Endothelial cell (in vitro differentiated cells): ENCODE measurements at regions not wholly inside any gene's neighbourhood (a gene's known extent, or its start where the extent isn't known, plus 50 kb on each side); places are given as distances from the start of the nearest gene placed in this dataset.

ENCODE experiments used
- DNase-seq: peaks from one replicate; pipeline ENCODE4 v3.0.0; 2021; ENCODE audit warnings: low spot score
- H3K27ac Mint-ChIP-seq: one replicate; pipeline ENCODE4 v1.8.0; 2021; ENCODE audit warnings: mixed read lengths, inconsistent platforms; ENCODE audit not compliant: unreplicated experiment
- H3K27me3 Mint-ChIP-seq: one replicate; pipeline ENCODE4 v1.8.0; 2021; ENCODE audit warnings: mild to moderate bottlenecking, moderate library complexity, mixed read lengths, inconsistent platforms; ENCODE audit not compliant: unreplicated experiment
- H3K36me3 Mint-ChIP-seq: one replicate; pipeline ENCODE4 v1.8.0; 2021; ENCODE audit warnings: mild to moderate bottlenecking, low read depth, mixed read lengths, inconsistent platforms; ENCODE audit not compliant: unreplicated experiment
- H3K4me1 Mint-ChIP-seq: one replicate; pipeline ENCODE4 v1.8.0; 2021; ENCODE audit warnings: mild to moderate bottlenecking, mixed read lengths, inconsistent platforms; ENCODE audit not compliant: unreplicated experiment
- H3K4me3 Mint-ChIP-seq: one replicate; pipeline ENCODE4 v1.8.0; 2021; ENCODE audit warnings: mild to moderate bottlenecking, mixed read lengths, inconsistent platforms; ENCODE audit not compliant: unreplicated experiment
- H3K9me3 Mint-ChIP-seq: one replicate; pipeline ENCODE4 v1.8.0; 2021; ENCODE audit warnings: mixed read lengths, inconsistent platforms; ENCODE audit not compliant: unreplicated experiment
- TF ChIP-seq, protein P1 (sequence below): fragments of 200-600 bp; sonication (generic); IDR thresholded peaks from one replicate; pipeline ENCODE4 v1.5.0; 2021; ENCODE audit warnings: antibody characterized with exemption; ENCODE audit not compliant: unreplicated experiment

DNA sequence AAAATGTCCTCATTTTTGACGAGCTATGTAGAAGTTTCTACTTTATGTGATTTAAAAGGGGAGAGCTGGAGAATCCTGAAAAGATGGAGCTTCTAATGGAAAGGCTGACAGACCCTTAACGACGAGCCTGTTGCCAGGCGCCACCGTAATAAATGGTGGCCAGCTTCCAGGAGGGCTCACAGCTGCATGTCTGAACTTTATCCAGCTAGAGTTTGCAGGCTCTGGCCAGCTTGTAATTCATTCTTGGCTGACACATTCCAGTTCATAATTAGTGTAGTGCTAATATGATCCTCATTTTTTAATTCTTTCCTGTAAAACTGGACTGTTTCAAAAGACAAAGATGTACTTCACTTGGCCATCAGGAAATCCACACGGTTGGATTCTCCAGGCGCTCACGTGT lies 246.7 kb downstream of the GAS1 start:
- TF ChIP-seq, protein P1, sequence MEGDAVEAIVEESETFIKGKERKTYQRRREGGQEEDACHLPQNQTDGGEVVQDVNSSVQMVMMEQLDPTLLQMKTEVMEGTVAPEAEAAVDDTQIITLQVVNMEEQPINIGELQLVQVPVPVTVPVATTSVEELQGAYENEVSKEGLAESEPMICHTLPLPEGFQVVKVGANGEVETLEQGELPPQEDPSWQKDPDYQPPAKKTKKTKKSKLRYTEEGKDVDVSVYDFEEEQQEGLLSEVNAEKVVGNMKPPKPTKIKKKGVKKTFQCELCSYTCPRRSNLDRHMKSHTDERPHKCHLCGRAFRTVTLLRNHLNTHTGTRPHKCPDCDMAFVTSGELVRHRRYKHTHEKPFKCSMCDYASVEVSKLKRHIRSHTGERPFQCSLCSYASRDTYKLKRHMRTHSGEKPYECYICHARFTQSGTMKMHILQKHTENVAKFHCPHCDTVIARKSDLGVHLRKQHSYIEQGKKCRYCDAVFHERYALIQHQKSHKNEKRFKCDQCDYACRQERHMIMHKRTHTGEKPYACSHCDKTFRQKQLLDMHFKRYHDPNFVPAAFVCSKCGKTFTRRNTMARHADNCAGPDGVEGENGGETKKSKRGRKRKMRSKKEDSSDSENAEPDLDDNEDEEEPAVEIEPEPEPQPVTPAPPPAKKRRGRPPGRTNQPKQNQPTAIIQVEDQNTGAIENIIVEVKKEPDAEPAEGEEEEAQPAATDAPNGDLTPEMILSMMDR = no peak
- H3K27ac Mint-ChIP-seq = no peak overlapping the region
- H3K4me3 Mint-ChIP-seq = no peak overlapping the region

DNA sequence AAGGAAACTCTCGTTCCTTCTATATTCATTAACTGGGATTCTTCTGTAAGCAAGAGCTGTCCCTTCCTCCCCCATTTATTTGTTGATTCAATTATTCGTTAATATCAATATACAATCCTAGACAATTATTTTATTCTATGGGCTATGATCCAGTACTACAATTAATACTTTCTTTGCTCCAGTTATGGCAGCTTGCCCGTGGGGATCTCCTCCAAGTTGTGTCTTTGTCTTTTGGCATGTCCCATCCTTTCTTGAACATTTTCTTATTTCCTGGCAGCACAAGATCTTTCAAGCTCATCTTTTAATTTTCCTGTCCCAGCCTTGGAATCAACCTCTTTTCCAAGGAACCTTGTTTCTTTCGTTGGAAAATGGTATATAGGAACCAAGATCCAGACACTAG lies 249.3 kb downstream of the GAS1 start:
- TF ChIP-seq, protein P1 = no peak
- no peak overlapping the region for H3K4me3 Mint-ChIP-seq
- no peak overlapping the region for H3K27ac Mint-ChIP-seq
- peaks cover 13% of the 10 kb centered on the region for H3K4me1 Mint-ChIP-seq
- no peaks in the 10 kb centered on the region for H3K27me3 Mint-ChIP-seq
- H3K9me3 Mint-ChIP-seq = no peaks in the 10 kb centered on the region
- H3K36me3 Mint-ChIP-seq = no peaks in the 10 kb centered on the region
- no peak for DNase-seq

More for the DNA sequence above, 246.7 kb downstream of the GAS1 start:
- H3K9me3 Mint-ChIP-seq = no peaks in the 10 kb centered on the region
- no peaks in the 10 kb centered on the region for H3K27me3 Mint-ChIP-seq
- peaks cover 9% of the 10 kb centered on the region for H3K4me1 Mint-ChIP-seq
- no peaks in the 10 kb centered on the region for H3K36me3 Mint-ChIP-seq
- no peak for DNase-seq

DNA sequence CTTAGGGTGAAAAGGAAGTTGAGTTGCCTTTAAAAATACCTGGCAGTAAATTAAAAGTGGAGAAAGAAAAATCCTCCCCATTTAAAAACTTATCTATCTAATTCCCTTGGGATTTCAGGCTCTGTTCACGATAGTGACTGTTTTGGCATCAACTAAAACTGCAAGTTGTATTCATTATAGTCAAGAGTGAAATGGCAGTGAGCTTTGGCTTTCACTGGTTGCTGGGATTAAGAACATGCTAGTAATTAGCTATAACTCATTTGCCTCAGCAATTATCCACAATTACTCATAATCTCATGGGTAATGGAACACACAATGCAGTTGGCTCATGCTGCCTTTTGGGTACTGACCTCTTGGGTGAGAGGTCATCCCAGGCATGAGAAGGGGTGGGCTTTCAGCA lies 250.1 kb downstream of the GAS1 start:
- H3K27ac Mint-ChIP-seq = no peak overlapping the region
- H3K4me1 Mint-ChIP-seq = peaks cover 13% of the 10 kb centered on the region
- no peak overlapping the region for H3K4me3 Mint-ChIP-seq
- DNase-seq = no peak
- H3K9me3 Mint-ChIP-seq = no peaks in the 10 kb centered on the region
- H3K27me3 Mint-ChIP-seq = no peaks in the 10 kb centered on the region
- H3K36me3 Mint-ChIP-seq = no peaks in the 10 kb centered on the region
- TF ChIP-seq, protein P1 = no peak

DNA sequence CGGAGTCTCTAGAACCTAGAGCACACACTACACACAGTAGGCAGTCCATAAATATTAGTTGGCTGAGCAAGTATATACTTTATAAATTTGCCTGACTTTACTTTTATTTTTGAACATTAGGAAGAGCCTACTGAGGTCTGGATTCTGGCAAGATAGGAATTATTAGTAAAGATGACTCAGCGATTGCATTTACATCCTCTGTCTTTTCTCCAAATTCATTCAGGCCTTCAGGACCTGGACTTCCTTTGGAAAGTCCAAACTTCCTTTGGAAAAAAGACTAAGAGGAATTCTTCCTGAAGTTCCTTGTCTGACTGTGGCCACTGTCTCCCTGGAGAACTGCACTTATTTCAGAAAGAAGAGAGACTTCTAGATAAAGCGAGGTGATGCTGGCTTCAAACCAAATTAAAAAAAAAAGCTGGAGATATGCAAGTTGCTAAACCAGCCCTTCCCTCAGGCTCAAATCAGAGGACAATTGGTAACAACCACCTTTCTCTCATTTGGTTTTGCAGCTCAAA lies 251.3 kb downstream of the GAS1 start:
- H3K4me1 Mint-ChIP-seq = peaks cover 13% of the 10 kb centered on the region
- TF ChIP-seq, protein P1 = no peak
- no peaks in the 10 kb centered on the region for H3K36me3 Mint-ChIP-seq
- no peak for DNase-seq
- H3K27me3 Mint-ChIP-seq = no peaks in the 10 kb centered on the region
- no peak overlapping the region for H3K4me3 Mint-ChIP-seq
- H3K9me3 Mint-ChIP-seq = no peaks in the 10 kb centered on the region
- H3K27ac Mint-ChIP-seq = peak overlapping the region; percentile 79

DNA sequence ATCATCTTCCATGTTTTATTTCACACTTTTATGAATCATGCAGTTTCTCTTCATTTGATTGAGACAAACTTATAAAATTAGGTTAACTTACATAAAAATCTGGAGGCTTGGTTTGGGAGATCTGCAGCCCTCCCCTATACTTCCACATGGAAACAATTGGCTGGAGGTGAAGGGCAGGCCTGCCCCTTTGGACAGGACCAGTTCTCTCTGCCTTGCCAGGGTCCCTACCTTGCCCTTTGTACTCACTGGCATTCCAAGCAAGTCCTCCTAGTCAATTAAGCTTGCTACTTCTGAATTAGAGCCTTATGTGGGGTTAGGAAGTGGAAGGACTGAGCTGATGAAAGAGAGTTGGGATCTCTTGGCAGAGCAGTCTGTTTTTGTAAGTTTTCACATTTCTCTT lies 257.3 kb downstream of the GAS1 start:
- Mint-ChIP-seq H3K4me1 (no peaks in the 10 kb centered on the region), H3K27ac (no peak overlapping the region), H3K36me3 (no peaks in the 10 kb centered on the region), H3K9me3 (no peaks in the 10 kb centered on the region), H3K27me3 (no peaks in the 10 kb centered on the region), H3K4me3 (no peak overlapping the region)
- TF ChIP-seq, protein P1 = no peak
- no peak for DNase-seq
